OCI-LY3 (cell line): ENCODE measurements at regions not wholly inside any gene's neighbourhood (a gene's known extent, or its start where the extent isn't known, plus 50 kb on each side); places are given as distances from the start of the nearest gene placed in this dataset.

ENCODE experiments used
- CTCF ChIP-seq: fragments of 200-600, 300-600 bp; sonication (generic); IDR thresholded peaks from 2 replicates; pipeline ENCODE4 v1.5.1; 2014; ENCODE audit warnings: antibody characterized with exemption, low read length, low read depth
- EZH2phosphoT487 ChIP-seq: fragments of 200-600 bp; shearing (Covaris generic); IDR thresholded peaks from 2 replicates; pipeline ENCODE4 v1.6.1; 2018; ENCODE audit warnings: antibody characterized with exemption, mixed run types, low read depth

GRCh38 chr1:181205901-181206300, 117.4 kb downstream of the IER5 start:
- TF ChIP-seq CTCF (no peak), EZH2phosphoT487 (no peak)
